H9 (cell line): ENCODE measurements at regions not wholly inside any gene's neighbourhood (a gene's known extent, or its start where the extent isn't known, plus 50 kb on each side); places are given as distances from the start of the nearest gene placed in this dataset.

Experiments used
- DNase-seq: peaks from one replicate; pipeline ENCODE4 v3.0.0-alpha.2; 2017
- H2AFZ ChIP-seq: one replicate; pipeline ENCODE4 v1.6.1; 2013; ENCODE audit warnings: mild to moderate bottlenecking, low read length, control low read depth, moderate library complexity
- H2AK5ac ChIP-seq: 2 replicates; pipeline ENCODE4 v1.6.1; 2013; ENCODE audit warnings: low read length, control low read depth, mixed read lengths; ENCODE audit not compliant: insufficient read length
- H2BK120ac ChIP-seq: one replicate; pipeline ENCODE4 v1.6.1; 2013; ENCODE audit warnings: low read depth, mild to moderate bottlenecking, low read length, control low read depth, inconsistent platforms; ENCODE audit not compliant: poor library complexity, severe bottlenecking
- H2BK12ac ChIP-seq: 2 replicates; pipeline ENCODE4 v1.6.1; 2013; ENCODE audit warnings: low read length, control low read depth, mixed read lengths, low read depth; ENCODE audit not compliant: insufficient read length
- H2BK15ac ChIP-seq: 2 replicates; pipeline ENCODE4 v1.6.1; 2013; ENCODE audit warnings: low read depth, low read length, control low read depth
- H2BK20ac ChIP-seq: one replicate; pipeline ENCODE4 v1.6.1; 2013; ENCODE audit warnings: low read depth, mild to moderate bottlenecking, low read length, control low read depth, inconsistent platforms; ENCODE audit not compliant: poor library complexity, severe bottlenecking
- H2BK5ac ChIP-seq: 2 replicates; pipeline ENCODE4 v1.6.1; 2013; ENCODE audit warnings: low read length, control low read depth, mixed read lengths; ENCODE audit not compliant: insufficient read length
- H3K14ac ChIP-seq: 2 replicates; pipeline ENCODE4 v1.6.1; 2013; ENCODE audit warnings: low read length, control low read depth; ENCODE audit not compliant: insufficient read depth
- H3K18ac ChIP-seq: 2 replicates; pipeline ENCODE4 v1.6.1; 2013; ENCODE audit warnings: low read depth, mild to moderate bottlenecking, mixed read lengths, low read length, control low read depth; ENCODE audit not compliant: insufficient read length
- H3K23ac ChIP-seq: 2 replicates; pipeline ENCODE4 v1.6.1; 2013; ENCODE audit warnings: low read length, control low read depth, mixed read lengths, low read depth; ENCODE audit not compliant: insufficient read length
- H3K23me2 ChIP-seq: 2 replicates; pipeline ENCODE4 v1.6.1; 2013; ENCODE audit warnings: low read depth, mild to moderate bottlenecking, mixed read lengths, low read length, control low read depth; ENCODE audit not compliant: insufficient read length, poor library complexity, severe bottlenecking
- H3K27ac ChIP-seq: 2 replicates; pipeline ENCODE4 v1.5.1; 2013; ENCODE audit warnings: low read length, control low read depth, mixed read lengths, low read depth; ENCODE audit not compliant: insufficient read length
- H3K27me3 ChIP-seq: 2 replicates; pipeline ENCODE4 v1.6.1; 2013; ENCODE audit warnings: low read length, control low read depth, inconsistent platforms; ENCODE audit not compliant: insufficient read depth
- H3K4ac ChIP-seq: 2 replicates; pipeline ENCODE4 v1.6.1; 2013; ENCODE audit warnings: low read depth, mild to moderate bottlenecking, control low read depth, inconsistent platforms, low read length, moderate library complexity
- H3K4me1 ChIP-seq: 2 replicates; pipeline ENCODE4 v1.6.1; 2013; ENCODE audit warnings: low read length, control low read depth, inconsistent platforms; ENCODE audit not compliant: insufficient read depth
- H3K4me2 ChIP-seq: 2 replicates; pipeline ENCODE4 v1.6.1; 2013; ENCODE audit warnings: low read length, control low read depth, mixed read lengths; ENCODE audit not compliant: insufficient read length, insufficient read depth
- H3K56ac ChIP-seq: 2 replicates; pipeline ENCODE4 v1.6.1; 2013; ENCODE audit warnings: low read depth, mild to moderate bottlenecking, mixed read lengths, low read length, control low read depth; ENCODE audit not compliant: insufficient read length
- H3K79me1 ChIP-seq: 2 replicates; pipeline ENCODE4 v1.6.1; 2013; ENCODE audit warnings: low read depth, mild to moderate bottlenecking, moderate library complexity, low read length, control low read depth, inconsistent platforms; ENCODE audit not compliant: insufficient read depth, poor library complexity, severe bottlenecking
- H3K79me2 ChIP-seq: 2 replicates; pipeline ENCODE4 v1.6.1; 2013; ENCODE audit warnings: low read length, control low read depth, inconsistent platforms; ENCODE audit not compliant: insufficient read depth
- H3K9ac ChIP-seq: 2 replicates; pipeline ENCODE4 v1.6.1; 2013; ENCODE audit warnings: low read length, control low read depth, mixed read lengths; ENCODE audit not compliant: insufficient read length; ENCODE audit errors: extremely low read depth
- H3K9me3 ChIP-seq: one replicate; pipeline ENCODE4 v1.6.1; 2013; ENCODE audit warnings: low read depth, low read length, inconsistent platforms; ENCODE audit not compliant: control insufficient read depth
- H3T11ph ChIP-seq: one replicate; pipeline ENCODE4 v1.6.1; 2013; ENCODE audit warnings: mild to moderate bottlenecking, low read length, control low read depth, inconsistent platforms
- H4K20me1 ChIP-seq: one replicate; pipeline ENCODE4 v1.6.1; 2013; ENCODE audit not compliant: control insufficient read depth, insufficient read length, insufficient read depth
- H4K5ac ChIP-seq: 2 replicates; pipeline ENCODE4 v1.6.1; 2013; ENCODE audit warnings: low read depth, mild to moderate bottlenecking, mixed read lengths, low read length, control low read depth; ENCODE audit not compliant: insufficient read length
- H4K8ac ChIP-seq: replicated peaks from 2 replicates; pipeline ENCODE4 v1.6.1; 2013; ENCODE audit warnings: low read length, control low read depth, mixed read lengths, low read depth; ENCODE audit not compliant: insufficient read length
- H4K91ac ChIP-seq: 2 replicates; pipeline ENCODE4 v1.6.1; 2013; ENCODE audit warnings: low read depth, mild to moderate bottlenecking, moderate library complexity, mixed read lengths, low read length, control low read depth; ENCODE audit not compliant: insufficient read length
- H3K27ac Mint-ChIP-seq, 3 experiments: 2 replicates in 2 of 3; 3 replicates in 1 of 3; pipeline ENCODE4 v1.8.0; 2020 to 2021; ENCODE audit warnings: mixed read lengths in 3 of 3, mild to moderate bottlenecking in 1 of 3, moderate library complexity in 1 of 3
- H3K27me3 Mint-ChIP-seq: 2 replicates; pipeline ENCODE4 v1.8.0; 2021; ENCODE audit warnings: low read depth, mild to moderate bottlenecking, moderate library complexity, mixed read lengths
- H3K36me3 Mint-ChIP-seq, 3 experiments: 2 replicates in 2 of 3; 3 replicates in 1 of 3; pipeline ENCODE4 v1.8.0; 2020 to 2021; ENCODE audit warnings: low read depth in 3 of 3, mixed read lengths in 3 of 3; ENCODE audit not compliant: insufficient read depth in 1 of 3
- H3K4me1 Mint-ChIP-seq, 2 experiments: 2 replicates each; pipeline ENCODE4 v1.8.0; 2020; ENCODE audit warnings: mixed read lengths in 2 of 2
- H3K4me3 Mint-ChIP-seq, 2 experiments: 2 replicates in 1 of 2; 3 replicates in 1 of 2; pipeline ENCODE4 v1.8.0; 2020 to 2021; ENCODE audit warnings: mild to moderate bottlenecking in 2 of 2, mixed read lengths in 2 of 2, moderate library complexity in 1 of 2
- H3K9me3 Mint-ChIP-seq, 2 experiments: 2 replicates in 1 of 2; 3 replicates in 1 of 2; pipeline ENCODE4 v1.8.0; 2020; ENCODE audit warnings: mild to moderate bottlenecking in 2 of 2, mixed read lengths in 2 of 2, moderate library complexity in 1 of 2
- WGBS: extraction: QIAGEN DNeasy Blood & Tissue Kit; methylation state at CpG from one replicate; pipeline ENCODE4 v1.1.7; 2013; ENCODE audit warnings: missing lambda C conversion rate, low lambda C conversion rate, mixed read lengths; ENCODE audit not compliant: insufficient read length; ENCODE audit errors: extremely low coverage; 5-methylcytosine and 5-hydroxymethylcytosine counted together
- TF ChIP-seq, protein P1 (sequence below): fragments of 200-600 bp; sonication (generic); conservative IDR thresholded peaks from 3 replicates; pipeline ENCODE4 v1.8.0; 2021; ENCODE audit warnings: antibody characterized with exemption, mild to moderate bottlenecking

DNA sequence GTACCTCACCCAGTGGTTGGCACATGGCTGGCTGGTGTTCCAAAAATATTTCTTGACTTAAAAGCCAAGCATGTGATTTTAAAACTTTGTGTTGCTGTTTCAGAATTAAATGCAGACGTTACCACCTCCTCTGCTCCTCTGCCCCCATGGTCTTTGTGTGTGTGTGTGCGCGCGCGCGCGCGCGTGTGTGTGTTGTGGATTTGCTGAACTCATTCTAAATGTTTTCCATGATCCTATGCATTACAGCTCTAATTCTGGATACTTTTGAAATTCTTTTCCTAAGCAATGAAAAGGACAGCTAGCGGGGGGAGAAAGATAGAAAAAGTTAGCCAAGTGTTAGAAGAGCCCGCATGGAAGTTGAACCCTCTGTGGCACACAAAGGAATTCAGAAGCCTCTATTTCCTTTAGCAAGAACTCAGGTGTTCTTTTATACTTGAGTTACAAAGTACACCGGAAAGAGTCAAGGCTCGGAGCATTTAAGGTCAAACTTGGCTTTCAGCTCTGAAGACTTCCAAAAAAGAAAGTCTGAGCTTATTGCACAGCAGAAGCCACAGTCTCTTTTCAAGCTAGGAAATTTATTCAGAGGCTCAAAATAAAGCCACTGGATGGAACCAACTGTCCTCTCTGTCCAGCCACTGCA is 350.5 kb upstream of the TBL1XR1 start:
- H2AFZ ChIP-seq = no peak overlapping the region
- WGBS = no CpG with 5 or more reads among the region's 13 CpGs

More for the DNA sequence above, 350.5 kb upstream of the TBL1XR1 start:
- Histone ChIP-seq H3K18ac (no peak overlapping the region), H3K9me3 (no peaks in the 10 kb centered on the region), H2BK15ac (no peak overlapping the region), H4K5ac (no peak overlapping the region), H2AK5ac (no peak overlapping the region), H3K4ac (no peak overlapping the region), H3K9ac (no peak overlapping the region), H3K79me2 (no peaks in the 10 kb centered on the region), H2BK120ac (no peak overlapping the region), H2BK20ac (no peak overlapping the region), H3K23ac (no peak overlapping the region), H4K20me1 (no peaks in the 10 kb centered on the region), H4K91ac (no peak overlapping the region), H3T11ph (no peak overlapping the region), H3K56ac (no peak overlapping the region), H3K4me1 (no peaks in the 10 kb centered on the region), H3K4me2 (no peak overlapping the region), H3K14ac (no peak overlapping the region), H3K27me3 (no peaks in the 10 kb centered on the region), H3K27ac (no peak overlapping the region), H3K79me1 (no peaks in the 10 kb centered on the region), H2BK5ac (no peak overlapping the region), H4K8ac (no peak overlapping the region), H2BK12ac (no peak overlapping the region), H3K23me2 (no peaks in the 10 kb centered on the region)
- Mint-ChIP-seq H3K4me3 (no peak overlapping the region), H3K27ac (no peak overlapping the region), H3K9me3 (no peaks in the 10 kb centered on the region; a peak in 1 of 5 replicates), H3K36me3 (no peaks in the 10 kb centered on the region; a peak in 2 of 7 replicates), H3K27me3 (no peaks in the 10 kb centered on the region), H3K4me1 (peaks cover 4 to 9% of the 10 kb centered on the region in 2 experiments; a peak in 3 of 4 replicates)
- no peak for DNase-seq
- TF ChIP-seq, protein P1, sequence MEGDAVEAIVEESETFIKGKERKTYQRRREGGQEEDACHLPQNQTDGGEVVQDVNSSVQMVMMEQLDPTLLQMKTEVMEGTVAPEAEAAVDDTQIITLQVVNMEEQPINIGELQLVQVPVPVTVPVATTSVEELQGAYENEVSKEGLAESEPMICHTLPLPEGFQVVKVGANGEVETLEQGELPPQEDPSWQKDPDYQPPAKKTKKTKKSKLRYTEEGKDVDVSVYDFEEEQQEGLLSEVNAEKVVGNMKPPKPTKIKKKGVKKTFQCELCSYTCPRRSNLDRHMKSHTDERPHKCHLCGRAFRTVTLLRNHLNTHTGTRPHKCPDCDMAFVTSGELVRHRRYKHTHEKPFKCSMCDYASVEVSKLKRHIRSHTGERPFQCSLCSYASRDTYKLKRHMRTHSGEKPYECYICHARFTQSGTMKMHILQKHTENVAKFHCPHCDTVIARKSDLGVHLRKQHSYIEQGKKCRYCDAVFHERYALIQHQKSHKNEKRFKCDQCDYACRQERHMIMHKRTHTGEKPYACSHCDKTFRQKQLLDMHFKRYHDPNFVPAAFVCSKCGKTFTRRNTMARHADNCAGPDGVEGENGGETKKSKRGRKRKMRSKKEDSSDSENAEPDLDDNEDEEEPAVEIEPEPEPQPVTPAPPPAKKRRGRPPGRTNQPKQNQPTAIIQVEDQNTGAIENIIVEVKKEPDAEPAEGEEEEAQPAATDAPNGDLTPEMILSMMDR = no peak
